ENCODE measurements at regions not wholly inside any gene's neighbourhood (a gene's known extent, or its start where the extent isn't known, plus 50 kb on each side); places are given as distances from the start of the nearest gene placed in this dataset.

GRCh38 chr15:94607176-94607654 lies 375.9 kb downstream of the MCTP2 start:
- DNase-seq (ENCODE audit: low read depth): no peak

- DNase-seq (ENCODE audit: low read depth): no peak
Observed at GRCh38 chr15:94610069-94610468, 378.7 kb downstream of the MCTP2 start.

DNA sequence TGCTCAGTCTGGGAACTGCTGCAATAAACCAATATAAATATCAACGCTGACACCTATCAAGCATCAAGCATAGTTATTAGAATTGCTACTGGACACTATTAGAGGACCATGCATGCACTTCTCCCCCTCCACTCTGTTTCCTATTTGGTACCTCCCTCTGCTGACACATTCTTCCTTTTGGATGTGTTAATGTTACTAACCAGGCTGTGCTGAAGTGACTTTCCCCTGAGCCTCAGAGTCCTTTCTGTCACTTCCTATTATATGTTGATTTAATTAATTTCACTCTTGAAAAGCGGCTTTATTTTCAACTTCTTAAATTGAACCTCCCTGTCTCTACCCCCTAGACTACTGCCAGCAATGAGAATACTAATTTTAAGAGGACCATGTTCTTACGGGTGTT lies 379.1 kb downstream of the MCTP2 start:
- DNase-seq (ENCODE audit: low read depth): no peak

GRCh38 chr15:94611656-94612055 lies 380.3 kb downstream of the MCTP2 start:
- DNase-seq (ENCODE audit: low read depth): no peak

DNA sequence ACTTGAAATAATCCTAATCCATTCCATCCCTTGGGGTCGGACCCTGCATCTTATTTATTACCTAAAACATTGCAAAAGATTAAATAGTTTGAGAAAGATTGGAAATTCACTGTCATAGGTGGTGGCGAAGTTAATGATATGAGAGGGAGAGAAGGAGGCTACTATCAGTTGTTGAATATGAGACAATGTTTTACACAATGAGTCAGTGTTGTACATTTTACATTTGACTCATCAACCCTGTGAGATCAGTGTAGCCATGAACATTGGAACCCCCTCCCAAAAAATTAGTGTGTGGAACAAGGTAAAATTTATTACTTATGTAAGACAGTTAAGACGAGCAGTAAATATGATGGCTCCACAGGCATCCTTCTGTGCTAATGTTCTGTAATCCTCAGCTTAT lies 384.3 kb downstream of the MCTP2 start:
- DNase-seq (ENCODE audit: low read depth): no peak

DNA sequence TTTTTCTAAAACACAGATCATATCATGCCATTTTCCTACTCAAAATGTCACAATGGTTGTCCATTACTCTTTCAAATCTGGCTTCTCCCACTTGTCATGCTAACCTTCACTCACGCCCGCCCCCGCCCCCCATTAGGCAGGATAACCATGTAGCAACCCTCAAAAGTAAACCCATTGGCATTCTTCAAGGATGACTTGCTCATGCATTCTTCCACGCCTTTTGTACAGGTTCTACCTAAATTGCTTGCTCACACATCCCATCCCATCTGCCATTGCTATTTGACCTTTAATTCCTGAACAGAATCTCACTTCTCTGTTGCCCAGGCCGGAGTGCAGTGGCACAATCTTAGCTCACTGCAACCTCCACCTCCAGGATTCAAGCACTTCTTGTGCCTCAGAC lies 389.3 kb downstream of the MCTP2 start:
- DNase-seq (ENCODE audit: low read depth): no peak

DNA sequence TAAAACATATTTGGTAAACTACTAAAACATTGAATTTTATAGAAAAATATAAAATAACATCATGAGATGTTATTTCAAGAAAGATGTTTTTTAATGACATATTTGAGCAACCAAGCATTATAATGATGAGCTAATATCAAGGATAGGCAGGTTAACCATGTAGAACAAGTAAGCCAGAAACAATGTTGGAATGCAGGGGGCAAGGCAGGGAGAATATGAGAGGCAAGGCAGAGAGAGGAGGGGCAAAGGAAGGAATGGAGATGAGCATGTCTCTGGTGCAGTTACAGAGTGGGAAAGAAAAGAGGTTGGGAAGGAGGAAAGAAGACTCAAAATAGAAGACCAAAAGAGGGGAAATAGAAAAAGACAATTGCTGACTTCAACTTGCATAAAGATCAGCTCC lies 390.4 kb downstream of the MCTP2 start:
- DNase-seq (ENCODE audit: low read depth): no peak

GRCh38 chr15:94626949-94627348 lies 395.6 kb downstream of the MCTP2 start:
- DNase-seq (ENCODE audit: low read depth): no peak

DNA sequence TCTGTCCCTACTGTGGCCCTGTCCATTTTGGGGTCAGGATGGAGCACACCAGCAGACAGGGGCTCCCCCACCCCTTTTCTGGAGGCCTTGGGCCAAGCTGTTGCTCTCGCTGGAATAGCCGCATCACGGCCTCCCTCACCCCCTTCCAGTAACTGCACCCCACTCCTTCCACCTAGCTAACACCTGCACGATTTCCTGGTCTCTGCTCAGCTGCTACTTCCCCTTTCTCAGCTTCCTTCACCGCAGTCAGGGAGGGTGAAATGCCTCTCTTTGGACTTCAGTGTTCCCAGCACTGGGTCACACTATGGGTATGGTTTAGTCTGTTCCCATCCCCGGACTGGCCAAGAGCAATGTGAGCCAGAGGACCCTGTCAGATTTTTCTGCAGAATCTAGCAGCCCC lies 400.2 kb downstream of the MCTP2 start:
- no peak for DNase-seq (ENCODE audit: low read depth)

DNA sequence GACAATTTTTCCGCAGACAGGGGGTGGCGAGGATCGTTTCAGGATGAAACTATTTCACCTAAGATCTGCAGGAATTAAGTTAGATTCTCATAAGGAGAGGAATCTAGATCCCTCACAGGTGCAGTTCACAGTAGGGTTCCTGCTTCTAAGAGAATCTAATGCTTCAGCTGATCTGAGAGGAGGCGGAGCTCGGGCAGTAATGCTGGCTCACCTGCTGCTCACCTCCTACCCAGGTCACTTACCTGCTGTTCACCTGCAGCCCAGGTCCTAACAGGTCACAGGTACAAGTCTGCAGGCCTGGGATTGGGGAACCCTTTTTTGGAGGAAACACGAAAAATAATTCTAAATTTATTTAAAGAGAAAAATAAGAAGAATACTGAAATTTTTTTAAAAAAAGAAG lies 406.8 kb downstream of the MCTP2 start:
- DNase-seq (ENCODE audit: low read depth): no peak

GRCh38 chr15:94639701-94640100 lies 408.3 kb downstream of the MCTP2 start:
- no peak for DNase-seq (ENCODE audit: low read depth)

DNA sequence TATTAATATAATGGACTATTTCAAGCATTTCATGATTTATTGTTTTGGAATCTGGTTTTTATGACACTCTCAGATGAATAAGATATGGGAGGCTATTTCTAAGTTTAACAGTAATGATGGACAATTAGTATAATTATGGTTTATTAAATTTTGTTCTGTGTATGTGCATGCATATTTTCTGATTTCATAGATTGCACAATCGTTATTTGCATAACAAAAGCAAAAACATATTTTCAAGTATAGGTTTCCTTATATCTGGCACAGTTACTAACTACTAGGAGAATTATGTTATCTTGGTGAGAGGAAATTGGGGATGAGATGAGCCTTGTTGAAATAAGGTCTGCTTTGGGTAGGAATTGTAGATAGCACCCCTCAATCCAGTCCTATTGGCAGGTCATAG lies 413.1 kb downstream of the MCTP2 start:
- DNase-seq (ENCODE audit: low read depth): no peak

DNA sequence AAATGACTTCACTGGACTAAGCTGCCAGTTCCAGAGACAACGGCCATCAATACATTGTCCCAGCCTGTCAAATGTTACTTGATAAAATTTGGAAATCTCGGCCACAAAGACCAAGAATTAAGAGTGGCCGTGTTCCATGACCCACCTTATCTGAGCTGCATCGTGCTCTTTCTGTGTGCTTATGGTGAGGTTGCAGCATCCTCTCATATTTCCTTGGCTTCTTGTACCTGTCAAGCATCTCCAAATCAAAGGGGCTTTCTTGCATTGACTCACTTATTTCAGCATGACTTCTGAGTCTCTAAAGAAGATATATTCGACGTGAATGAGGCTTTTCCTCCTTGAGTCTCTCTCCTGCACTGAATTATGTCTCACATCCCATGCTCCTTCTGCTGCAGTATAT lies 421.7 kb downstream of the MCTP2 start:
- no peak for DNase-seq (ENCODE audit: low read depth)

- no peak for DNase-seq (ENCODE audit: low read depth)
Observed at GRCh38 chr15:94655249-94655880, 424.0 kb downstream of the MCTP2 start.

DNA sequence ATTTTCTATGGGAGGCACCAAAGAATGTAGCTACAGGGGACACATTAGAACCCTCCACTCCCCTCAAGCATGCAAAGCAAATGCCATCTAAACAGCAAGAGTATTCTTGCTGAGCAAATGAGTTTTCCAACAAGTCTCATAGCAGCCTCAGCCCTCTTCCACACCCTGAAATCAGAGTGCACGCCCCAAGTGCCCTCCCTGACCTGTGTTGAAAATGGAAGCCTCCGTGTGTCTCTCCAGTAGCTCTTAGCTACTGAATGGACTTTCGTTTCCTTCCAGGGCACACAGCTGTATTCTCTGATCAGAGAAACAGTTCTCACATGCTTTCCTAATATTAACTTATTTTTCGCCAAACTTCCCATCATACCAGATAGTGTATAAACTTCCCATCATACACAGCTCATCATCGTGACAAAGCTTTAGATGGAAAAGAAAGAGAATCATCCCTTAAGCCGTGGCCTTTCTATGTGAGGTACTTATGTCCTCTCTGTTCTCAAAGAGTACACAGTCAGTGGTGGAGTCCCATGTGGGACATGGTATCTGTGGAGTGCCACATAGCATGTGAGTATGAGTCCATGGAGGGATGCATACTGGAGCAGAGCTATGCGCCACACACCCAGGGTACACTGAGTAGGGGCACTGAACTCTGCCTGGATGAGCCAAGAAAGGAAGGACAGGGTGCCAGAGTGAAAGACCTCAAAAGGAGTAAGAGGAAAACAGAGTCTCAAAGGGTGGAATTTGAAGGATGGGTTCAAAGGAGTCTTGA lies 434.5 kb downstream of the MCTP2 start:
- DNase-seq (ENCODE audit: low read depth): no peak

DNA sequence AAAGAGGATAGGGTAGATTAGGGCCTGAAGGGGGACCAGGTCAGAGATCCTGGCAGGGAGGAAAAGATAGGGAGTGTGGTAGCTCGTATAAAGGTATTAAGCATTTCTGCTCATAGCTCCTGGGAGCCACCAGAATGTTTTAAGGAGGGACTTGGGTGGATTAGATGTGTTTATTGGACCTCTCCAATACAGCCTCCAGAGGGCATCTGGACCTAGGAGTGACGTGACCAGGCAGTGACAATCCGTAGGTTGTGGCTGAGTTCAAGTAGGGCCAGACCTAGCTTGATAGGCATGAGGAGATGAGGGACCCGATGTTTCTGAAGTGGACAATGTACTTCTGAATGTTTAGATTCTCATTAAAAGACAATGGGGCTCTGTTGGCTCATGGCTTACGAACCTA lies 435.2 kb downstream of the MCTP2 start:
- no peak for DNase-seq (ENCODE audit: low read depth)

DNA sequence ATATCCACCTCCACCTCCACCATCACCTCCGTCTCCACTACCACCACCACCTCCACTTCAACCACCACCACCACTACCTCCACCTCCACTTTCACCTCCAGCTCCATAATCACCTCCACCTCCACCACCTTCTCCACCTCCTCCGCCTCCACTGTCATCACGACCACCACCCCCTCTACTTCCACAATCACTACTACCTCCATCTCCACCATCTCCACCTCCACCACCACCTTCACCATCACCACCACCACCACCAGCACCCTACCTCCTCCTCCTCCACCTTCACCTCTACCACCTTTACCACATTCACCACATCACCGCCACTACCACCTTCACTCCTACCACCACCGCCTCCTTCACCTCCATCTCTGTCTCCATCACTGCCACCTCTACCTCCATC lies 435.7 kb downstream of the MCTP2 start:
- no peak for DNase-seq (ENCODE audit: low read depth)

- no peak for DNase-seq (ENCODE audit: low read depth)
Observed at GRCh38 chr15:94670438-94671034, 439.2 kb downstream of the MCTP2 start.

DNA sequence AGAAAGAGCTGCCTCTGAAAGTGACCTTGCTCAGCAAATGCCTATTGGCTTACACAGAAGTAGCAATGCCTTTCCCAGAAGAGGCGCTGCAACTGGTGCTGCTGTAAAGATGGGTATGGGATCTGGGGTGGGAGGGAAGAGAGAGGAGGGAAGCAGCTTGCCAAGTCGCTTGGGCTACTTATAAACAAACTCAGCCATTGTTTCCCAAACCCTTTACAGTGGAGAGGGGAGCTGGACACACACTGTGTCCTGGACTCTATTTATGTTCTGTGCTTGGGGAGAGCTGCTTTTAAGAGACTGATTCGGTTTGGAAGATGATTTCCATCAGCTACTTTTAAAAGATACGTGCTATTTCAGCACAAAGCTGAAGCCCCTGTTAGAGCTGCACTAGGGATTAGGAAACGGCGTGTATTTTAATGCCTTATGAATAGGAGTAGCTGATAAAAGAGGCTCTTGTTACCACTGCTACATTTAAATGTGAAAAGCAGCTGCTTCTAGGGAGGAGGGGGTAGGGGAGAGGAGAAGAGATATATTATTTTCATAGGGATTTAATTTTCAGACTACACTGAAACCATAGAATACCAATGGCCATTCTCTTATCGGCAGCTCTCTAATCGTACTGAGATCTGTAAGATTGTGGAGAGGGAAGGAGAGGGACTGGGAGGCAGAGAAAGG lies 440.6 kb downstream of the MCTP2 start:
- DNase-seq (ENCODE audit: low read depth): no peak

- DNase-seq (ENCODE audit: low read depth): no peak
Observed at GRCh38 chr15:94673801-94674200, 442.4 kb downstream of the MCTP2 start.

GRCh38 chr15:94674296-94674695 lies 442.9 kb downstream of the MCTP2 start:
- DNase-seq (ENCODE audit: low read depth): no peak

DNA sequence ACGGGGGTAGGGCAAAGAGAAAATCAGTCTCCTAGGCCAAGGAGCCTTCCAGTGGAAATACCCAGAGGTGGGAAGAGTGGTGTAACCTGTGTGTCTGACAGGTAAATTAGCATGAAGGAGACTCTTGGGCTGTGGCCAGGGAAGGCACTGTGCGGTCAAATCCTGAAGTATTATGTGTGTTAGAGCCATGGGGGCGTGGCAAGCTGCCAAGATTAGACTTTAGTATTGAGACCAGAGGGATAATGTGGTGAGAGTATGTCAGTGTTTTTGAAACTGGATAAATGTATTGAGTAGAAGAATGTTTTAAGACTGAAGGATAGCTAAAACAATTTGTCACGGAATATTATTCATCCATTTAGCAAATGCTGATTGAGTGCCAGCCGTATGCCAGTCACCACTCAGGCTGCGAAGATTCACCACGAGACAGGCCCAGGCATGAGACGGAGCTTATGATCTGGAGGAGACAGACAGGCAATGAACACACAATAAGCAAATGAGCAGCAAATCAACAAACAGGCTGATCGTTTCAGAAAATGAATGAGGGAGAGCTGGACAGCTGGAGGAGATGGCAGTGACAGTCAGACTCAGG lies 445.9 kb downstream of the MCTP2 start:
- DNase-seq (ENCODE audit: low read depth): no peak

Data from T-helper 22 cell (primary cell).